WTC11 (cell line): ENCODE measurements at regions not wholly inside any gene's neighbourhood (a gene's known extent, or its start where the extent isn't known, plus 50 kb on each side); places are given as distances from the start of the nearest gene placed in this dataset.

ENCODE experiments used
- CREB1 ChIP-seq: sonication (generic); formaldehyde crosslinking; IDR thresholded peaks from 2 replicates; pipeline ENCODE4 v1.8.0; 2023; ENCODE audit warnings: mild to moderate bottlenecking, missing genetic modification reagents
- EMX1 ChIP-seq: fragments of 250-450 bp; sonication (Bioruptor Pico); IDR thresholded peaks from 2 replicates; pipeline ENCODE4 v1.8.0; 2021; ENCODE audit warnings: mild to moderate bottlenecking
- MXD4 ChIP-seq: fragments of 250-450 bp; sonication (Bioruptor Pico); IDR thresholded peaks from 2 replicates; pipeline ENCODE4 v1.8.0; 2021; ENCODE audit warnings: mild to moderate bottlenecking, moderate library complexity, borderline replicate concordance
- NFE2L1 ChIP-seq: sonication (generic); formaldehyde crosslinking; IDR thresholded peaks from 2 replicates; pipeline ENCODE4 v1.8.1; 2023; ENCODE audit warnings: missing genetic modification reagents
- PREB ChIP-seq: sonication (generic); formaldehyde crosslinking; IDR thresholded peaks from 2 replicates; pipeline ENCODE4 v1.8.1; 2022; ENCODE audit warnings: mild to moderate bottlenecking, missing genetic modification reagents, moderate library complexity, borderline replicate concordance
- TP53 ChIP-seq: sonication (generic); formaldehyde crosslinking; IDR thresholded peaks from 2 replicates; pipeline ENCODE4 v1.8.1; 2023; ENCODE audit warnings: mild to moderate bottlenecking, missing genetic modification reagents
- TF ChIP-seq, protein P1 (sequence below): fragments of 200-600 bp; IDR thresholded peaks from 2 replicates; pipeline ENCODE4 v1.8.0; 2022; ENCODE audit warnings: antibody characterized with exemption
- TF ChIP-seq, protein P2 (sequence below): sonication (generic); formaldehyde crosslinking; IDR thresholded peaks from 2 replicates; pipeline ENCODE4 v1.8.1; 2023; ENCODE audit warnings: mild to moderate bottlenecking, missing genetic modification reagents, moderate library complexity

DNA sequence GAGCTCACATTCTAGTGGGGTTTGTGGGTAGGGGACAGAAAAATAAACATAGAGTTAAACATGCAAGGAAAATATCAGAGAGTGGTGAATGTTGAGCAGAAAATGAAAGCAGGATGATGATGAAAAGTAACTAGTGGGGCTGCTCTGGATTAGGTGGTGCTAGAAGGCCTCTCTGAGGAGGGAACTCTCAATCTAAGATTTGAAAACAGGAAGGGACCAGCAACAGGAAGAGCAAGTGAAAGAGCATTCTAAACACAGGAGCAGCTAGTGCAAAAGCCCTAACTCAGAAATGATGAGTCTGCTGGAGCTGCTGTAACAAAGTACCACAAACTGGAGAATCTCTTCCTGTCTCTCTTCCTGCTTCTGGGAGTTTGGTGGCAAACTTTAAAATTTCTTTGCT lies 468.6 kb upstream of the AGTR1 start:
- TF ChIP-seq, protein P1, sequence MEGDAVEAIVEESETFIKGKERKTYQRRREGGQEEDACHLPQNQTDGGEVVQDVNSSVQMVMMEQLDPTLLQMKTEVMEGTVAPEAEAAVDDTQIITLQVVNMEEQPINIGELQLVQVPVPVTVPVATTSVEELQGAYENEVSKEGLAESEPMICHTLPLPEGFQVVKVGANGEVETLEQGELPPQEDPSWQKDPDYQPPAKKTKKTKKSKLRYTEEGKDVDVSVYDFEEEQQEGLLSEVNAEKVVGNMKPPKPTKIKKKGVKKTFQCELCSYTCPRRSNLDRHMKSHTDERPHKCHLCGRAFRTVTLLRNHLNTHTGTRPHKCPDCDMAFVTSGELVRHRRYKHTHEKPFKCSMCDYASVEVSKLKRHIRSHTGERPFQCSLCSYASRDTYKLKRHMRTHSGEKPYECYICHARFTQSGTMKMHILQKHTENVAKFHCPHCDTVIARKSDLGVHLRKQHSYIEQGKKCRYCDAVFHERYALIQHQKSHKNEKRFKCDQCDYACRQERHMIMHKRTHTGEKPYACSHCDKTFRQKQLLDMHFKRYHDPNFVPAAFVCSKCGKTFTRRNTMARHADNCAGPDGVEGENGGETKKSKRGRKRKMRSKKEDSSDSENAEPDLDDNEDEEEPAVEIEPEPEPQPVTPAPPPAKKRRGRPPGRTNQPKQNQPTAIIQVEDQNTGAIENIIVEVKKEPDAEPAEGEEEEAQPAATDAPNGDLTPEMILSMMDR, result no peak
- TF ChIP-seq NFE2L1 (no peak), MXD4 (CRISPR knock-in tag) (no peak), EMX1 (CRISPR knock-in tag) (no peak), PREB (CRISPR knock-in tag) (no peak), CREB1 (CRISPR knock-in tag) (no peak), TP53 (CRISPR knock-in tag) (no peak)
- TF ChIP-seq, protein P2, sequence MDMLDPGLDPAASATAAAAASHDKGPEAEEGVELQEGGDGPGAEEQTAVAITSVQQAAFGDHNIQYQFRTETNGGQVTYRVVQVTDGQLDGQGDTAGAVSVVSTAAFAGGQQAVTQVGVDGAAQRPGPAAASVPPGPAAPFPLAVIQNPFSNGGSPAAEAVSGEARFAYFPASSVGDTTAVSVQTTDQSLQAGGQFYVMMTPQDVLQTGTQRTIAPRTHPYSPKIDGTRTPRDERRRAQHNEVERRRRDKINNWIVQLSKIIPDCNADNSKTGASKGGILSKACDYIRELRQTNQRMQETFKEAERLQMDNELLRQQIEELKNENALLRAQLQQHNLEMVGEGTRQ (CRISPR knock-in tag), result no peak
